Activated T-helper 2 cell treated with anti-CD3 and anti-CD28 coated beads, Interferon-gamma antibody, Interleukin-2, Interleukin-4, amounts not matched to agents 10 μg/mL and 5 μg/mL and 100 μg/mL, durations not matched to agents 14 hours and 24 hours and 36 hours (primary cell): ENCODE measurements at regions not wholly inside any gene's neighbourhood (a gene's known extent, or its start where the extent isn't known, plus 50 kb on each side); places are given as distances from the start of the nearest gene placed in this dataset.
"Not testable (repeated sequence)": the region's sequence is repeated elsewhere in the genome, so short reads cannot be mapped to it uniquely, and the experiment has no call there.

Source experiments
- DNase-seq: peaks from one replicate; pipeline ENCODE4 v3.0.0; 2021; ENCODE audit warnings: low spot score
- H3K27ac Mint-ChIP-seq: one replicate; pipeline ENCODE4 v1.8.0; 2021; ENCODE audit warnings: mixed read lengths
- H3K27me3 Mint-ChIP-seq: one replicate; pipeline ENCODE4 v1.8.0; 2021; ENCODE audit warnings: low read depth, mixed read lengths
- H3K36me3 Mint-ChIP-seq: one replicate; pipeline ENCODE4 v1.8.0; 2021; ENCODE audit warnings: low read depth, mixed read lengths
- H3K4me1 Mint-ChIP-seq: one replicate; pipeline ENCODE4 v1.8.0; 2021; ENCODE audit warnings: low read depth, mixed read lengths
- H3K4me3 Mint-ChIP-seq: one replicate; pipeline ENCODE4 v1.8.0; 2021; ENCODE audit warnings: low read depth, mild to moderate bottlenecking, moderate library complexity, mixed read lengths
- H3K9me3 Mint-ChIP-seq: one replicate; pipeline ENCODE4 v1.8.0; 2021; ENCODE audit warnings: mixed read lengths
- intact Hi-C: fragments of 100-400 bp; cut with micrococcal nuclease; formaldehyde crosslinking; loops from one replicate; pipeline ENCODE4 v1.15.1; 2023

GRCh38 chr11:45000918-45001317 is 50.2 kb upstream of the TP53I11 start:
- Mint-ChIP-seq H3K36me3 (no peaks in the 10 kb centered on the region), H3K4me1 (no peaks in the 10 kb centered on the region), H3K27ac (no peak overlapping the region), H3K27me3 (peaks cover 13% of the 10 kb centered on the region), H3K9me3 (no peaks in the 10 kb centered on the region), H3K4me3 (no peak overlapping the region)
- DNase-seq, result no peak
- intact Hi-C loops, result no loop called here

DNA sequence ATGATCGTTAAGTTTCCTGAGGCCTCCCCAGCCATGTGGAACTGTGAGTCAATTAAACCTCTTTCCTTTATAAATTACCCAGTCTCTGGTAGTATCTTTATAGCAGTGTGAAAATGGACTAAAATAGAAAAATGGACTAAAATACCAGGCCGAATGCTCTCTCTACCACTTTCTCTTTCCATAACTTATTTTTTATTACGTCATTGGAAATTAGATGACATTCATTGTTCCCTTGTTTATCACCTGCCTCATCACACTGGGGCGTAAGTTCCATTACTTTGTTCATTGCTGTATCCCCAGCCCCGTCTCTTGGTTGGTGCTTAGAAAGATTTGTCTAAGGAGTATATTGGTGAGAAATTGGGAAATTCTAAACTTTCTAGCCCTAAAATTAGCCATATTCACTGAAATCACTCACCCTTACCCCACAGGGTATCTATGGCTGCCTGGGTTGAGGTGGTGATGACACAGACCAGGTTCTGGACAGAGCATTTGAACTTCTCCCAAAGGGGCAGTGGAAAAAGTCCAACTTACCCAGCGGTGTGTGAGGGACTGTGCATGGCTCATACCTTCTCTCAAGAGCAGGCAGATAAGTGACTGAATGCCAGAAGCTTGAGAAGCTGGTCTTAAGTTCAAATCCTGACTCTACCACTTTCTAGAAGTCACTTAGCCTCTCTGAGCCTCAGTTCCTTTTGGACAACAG is 50.9 kb upstream of the TP53I11 start:
- no peak for DNase-seq
- Mint-ChIP-seq H3K36me3 (no peaks in the 10 kb centered on the region), H3K27ac (no peak overlapping the region), H3K4me3 (no peak overlapping the region), H3K9me3 (no peaks in the 10 kb centered on the region), H3K27me3 (peaks cover 13% of the 10 kb centered on the region), H3K4me1 (no peaks in the 10 kb centered on the region)
- intact Hi-C loops, result no loop called here

DNA sequence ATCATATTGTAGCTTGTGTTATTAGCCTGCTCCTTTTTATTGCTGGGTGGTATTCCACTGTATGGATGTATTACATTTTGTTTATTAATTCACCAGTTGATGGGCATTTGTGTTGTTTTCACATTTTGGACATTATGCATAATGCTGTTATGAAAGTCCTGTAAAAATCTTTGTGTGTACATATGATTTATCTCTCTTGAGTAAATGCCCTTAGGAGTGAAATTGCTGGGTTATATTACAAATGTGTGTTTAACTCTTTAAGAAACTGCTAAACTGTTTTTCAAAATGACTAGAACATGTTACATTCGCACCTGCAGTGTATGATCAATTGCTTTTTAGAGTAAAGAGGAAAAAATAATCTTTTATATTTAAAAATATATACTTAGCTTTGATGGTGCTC is 54.4 kb upstream of the TP53I11 start:
- peaks cover 2% of the 10 kb centered on the region for H3K4me1 Mint-ChIP-seq
- H3K36me3 Mint-ChIP-seq, result no peaks in the 10 kb centered on the region
- H3K27ac Mint-ChIP-seq, result no peak overlapping the region
- no peak overlapping the region for H3K4me3 Mint-ChIP-seq
- peaks cover 25% of the 10 kb centered on the region for H3K27me3 Mint-ChIP-seq
- no peak for DNase-seq
- intact Hi-C loops, result no loop called here
- H3K9me3 Mint-ChIP-seq, result no peaks in the 10 kb centered on the region

- H3K4me3 Mint-ChIP-seq, result no peak overlapping the region
- no peaks in the 10 kb centered on the region for H3K36me3 Mint-ChIP-seq
- no peak overlapping the region for H3K27ac Mint-ChIP-seq
- peaks cover 26% of the 10 kb centered on the region for H3K27me3 Mint-ChIP-seq
- no peak for DNase-seq
- H3K9me3 Mint-ChIP-seq, result no peaks in the 10 kb centered on the region
- H3K4me1 Mint-ChIP-seq, result peaks cover 2% of the 10 kb centered on the region
- intact Hi-C loops, result no loop called here
These were observed 56.3 kb upstream of the TP53I11 start for GRCh38 chr11:45007011-45007410.

DNA sequence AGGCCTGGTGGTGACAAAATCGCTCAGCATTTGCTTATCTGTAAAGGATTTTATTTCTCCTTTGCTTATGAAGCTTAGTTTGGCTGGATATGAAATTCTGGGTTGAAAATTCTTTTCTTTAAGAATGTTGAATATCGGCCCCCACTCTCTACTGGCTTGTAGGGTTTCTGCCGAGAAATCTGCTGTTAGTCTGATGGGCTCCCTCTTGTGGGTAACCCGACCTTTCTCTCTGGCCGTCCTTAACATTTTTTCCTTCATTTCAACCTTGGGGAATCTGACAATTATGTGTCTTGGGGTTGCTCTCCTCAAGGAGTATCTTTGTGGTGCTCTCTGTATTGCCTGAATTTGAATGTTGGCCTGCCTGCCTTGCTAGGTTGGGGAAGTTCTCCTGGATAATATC is 65.3 kb upstream of the TP53I11 start:
- Mint-ChIP-seq H3K9me3 (peaks cover 22% of the 10 kb centered on the region), H3K27me3 (peaks cover 23% of the 10 kb centered on the region)
- H3K27ac Mint-ChIP-seq, intact Hi-C loops, DNase-seq, H3K36me3 Mint-ChIP-seq, H3K4me1 Mint-ChIP-seq, H3K4me3 Mint-ChIP-seq: not testable (repeated sequence)

DNA sequence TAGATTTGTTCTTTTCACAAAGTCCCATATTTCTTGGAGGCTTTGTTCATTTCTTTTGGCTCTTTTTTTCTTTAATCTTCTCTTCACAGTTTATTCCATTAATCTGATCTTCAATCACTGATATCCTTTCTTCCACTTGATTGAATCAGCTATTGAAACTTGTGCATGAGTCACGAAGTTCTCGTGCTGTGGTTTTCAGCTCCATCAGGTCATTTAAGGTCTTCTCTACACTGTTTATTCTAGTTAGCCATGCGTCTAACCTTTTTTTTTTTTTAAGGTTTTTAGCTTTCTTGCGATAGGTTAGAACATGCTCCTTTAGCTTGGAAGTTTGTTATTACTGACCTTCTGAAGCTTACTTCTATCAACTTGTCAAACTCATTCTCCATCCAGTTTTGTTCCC is 65.8 kb upstream of the TP53I11 start:
- H3K4me3 Mint-ChIP-seq, H3K36me3 Mint-ChIP-seq, H3K27ac Mint-ChIP-seq, H3K4me1 Mint-ChIP-seq, DNase-seq, intact Hi-C loops: not testable (repeated sequence)
- Mint-ChIP-seq H3K27me3 (peaks cover 23% of the 10 kb centered on the region), H3K9me3 (peaks cover 22% of the 10 kb centered on the region)

- no peak for DNase-seq
- intact Hi-C loops, result no loop called here
- Mint-ChIP-seq H3K36me3 (no peaks in the 10 kb centered on the region), H3K27me3 (peaks cover 23% of the 10 kb centered on the region), H3K4me3 (no peak overlapping the region), H3K4me1 (peaks cover 6% of the 10 kb centered on the region), H3K9me3 (peaks cover 21% of the 10 kb centered on the region), H3K27ac (no peak overlapping the region)
These were observed 66.6 kb upstream of the TP53I11 start for GRCh38 chr11:45017329-45017728.

DNA sequence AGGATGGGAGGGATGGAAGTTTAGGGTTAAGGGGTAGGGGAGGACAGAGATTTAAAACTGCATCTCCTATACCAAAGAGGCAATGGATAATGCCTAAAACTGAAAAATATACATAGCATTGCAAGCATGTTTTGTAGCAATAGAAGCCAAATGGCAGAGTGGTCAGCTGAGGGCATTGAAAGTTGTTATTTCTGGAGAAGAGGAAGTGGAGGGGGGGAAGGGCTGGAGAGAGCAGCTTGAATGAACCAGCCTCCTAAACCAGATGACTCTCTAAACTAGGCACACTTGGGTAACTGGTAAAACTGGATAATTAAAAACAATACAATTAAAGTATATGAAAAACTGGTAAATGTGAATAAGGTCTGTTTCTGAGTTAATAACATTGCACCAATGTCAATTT is 70.3 kb upstream of the TP53I11 start:
- no peak overlapping the region for H3K4me3 Mint-ChIP-seq
- DNase-seq, result no peak
- peaks cover 6% of the 10 kb centered on the region for H3K4me1 Mint-ChIP-seq
- H3K9me3 Mint-ChIP-seq, result no peaks in the 10 kb centered on the region
- peaks cover 11% of the 10 kb centered on the region for H3K27me3 Mint-ChIP-seq
- intact Hi-C loops, result no loop called here
- no peak overlapping the region for H3K27ac Mint-ChIP-seq
- H3K36me3 Mint-ChIP-seq, result no peaks in the 10 kb centered on the region

DNA sequence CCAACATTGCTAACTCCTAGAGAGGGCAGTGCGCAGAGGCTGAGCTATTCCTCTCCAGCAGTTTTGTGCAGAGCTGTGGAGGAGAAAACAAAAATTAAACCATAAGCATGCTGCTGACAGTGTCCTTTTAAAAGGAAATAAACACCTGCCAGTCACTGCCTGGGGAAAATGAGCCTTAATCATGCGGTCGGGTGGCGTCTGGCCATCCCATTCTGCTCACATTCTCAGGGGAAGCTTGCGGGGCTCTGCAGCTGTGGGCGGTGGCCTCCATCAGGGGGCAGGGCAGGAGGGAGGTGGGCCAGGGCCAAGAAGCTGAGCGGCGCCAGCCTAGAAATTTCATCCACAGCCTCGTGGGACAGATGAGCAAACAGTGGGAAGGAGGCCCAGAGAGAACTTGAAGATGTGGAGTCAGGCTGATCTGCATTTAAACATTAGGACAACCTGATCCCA is 71.0 kb upstream of the TP53I11 start:
- Mint-ChIP-seq H3K9me3 (no peaks in the 10 kb centered on the region), H3K27ac (no peak overlapping the region), H3K36me3 (no peaks in the 10 kb centered on the region), H3K27me3 (peaks cover 11% of the 10 kb centered on the region), H3K4me3 (no peak overlapping the region), H3K4me1 (peaks cover 1% of the 10 kb centered on the region)
- intact Hi-C loops, result no loop called here
- DNase-seq, result no peak

GRCh38 chr11:45022294-45023064 is 71.8 kb upstream of the TP53I11 start:
- H3K9me3 Mint-ChIP-seq, result no peaks in the 10 kb centered on the region
- no peaks in the 10 kb centered on the region for H3K36me3 Mint-ChIP-seq
- H3K27ac Mint-ChIP-seq, result no peak overlapping the region
- DNase-seq, result no peak
- peaks cover 9% of the 10 kb centered on the region for H3K27me3 Mint-ChIP-seq
- intact Hi-C loops, result no loop called here
- H3K4me3 Mint-ChIP-seq, result no peak overlapping the region
- no peaks in the 10 kb centered on the region for H3K4me1 Mint-ChIP-seq

GRCh38 chr11:45023065-45023365 is 72.3 kb upstream of the TP53I11 start:
- Mint-ChIP-seq H3K36me3 (no peaks in the 10 kb centered on the region), H3K27me3 (peaks cover 9% of the 10 kb centered on the region), H3K4me3 (no peak overlapping the region), H3K9me3 (no peaks in the 10 kb centered on the region), H3K4me1 (no peaks in the 10 kb centered on the region), H3K27ac (no peak overlapping the region)
- no peak for DNase-seq
- intact Hi-C loops, result no loop called here

DNA sequence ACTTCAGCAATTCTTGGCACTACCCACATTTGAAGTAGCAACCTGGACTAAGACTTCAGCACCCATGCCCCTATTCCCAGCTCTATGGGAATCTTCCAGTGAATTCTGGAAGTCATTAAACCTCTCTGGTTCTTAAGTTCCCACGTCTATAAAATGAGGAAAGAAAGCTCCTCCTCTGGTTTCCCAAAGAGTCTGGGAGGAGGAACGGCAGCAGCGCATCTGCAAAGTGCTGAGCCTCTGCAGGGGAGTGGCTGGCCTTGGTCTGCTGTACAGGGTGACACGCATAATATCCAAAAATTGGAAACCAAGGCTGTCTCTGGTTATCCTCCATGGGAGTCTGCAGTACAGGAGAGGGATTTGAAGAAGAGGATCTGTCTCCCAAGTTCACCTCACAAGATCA is 73.6 kb upstream of the TP53I11 start:
- H3K27me3 Mint-ChIP-seq, result peaks cover 9% of the 10 kb centered on the region
- no peak overlapping the region for H3K4me3 Mint-ChIP-seq
- no peaks in the 10 kb centered on the region for H3K36me3 Mint-ChIP-seq
- no peaks in the 10 kb centered on the region for H3K4me1 Mint-ChIP-seq
- intact Hi-C loops, result no loop called here
- H3K27ac Mint-ChIP-seq, result no peak overlapping the region
- no peaks in the 10 kb centered on the region for H3K9me3 Mint-ChIP-seq
- no peak for DNase-seq

GRCh38 chr11:45024846-45025588 is 74.3 kb upstream of the TP53I11 start:
- DNase-seq, result no peak
- no peaks in the 10 kb centered on the region for H3K4me1 Mint-ChIP-seq
- H3K36me3 Mint-ChIP-seq, result no peaks in the 10 kb centered on the region
- peaks cover 8% of the 10 kb centered on the region for H3K27me3 Mint-ChIP-seq
- no peak overlapping the region for H3K27ac Mint-ChIP-seq
- no peak overlapping the region for H3K4me3 Mint-ChIP-seq
- no peaks in the 10 kb centered on the region for H3K9me3 Mint-ChIP-seq
- intact Hi-C loops, result no loop called here
